Endothelial cell of umbilical vein (primary cell): ENCODE measurements at regions not wholly inside any gene's neighbourhood (a gene's known extent, or its start where the extent isn't known, plus 50 kb on each side); places are given as distances from the start of the nearest gene placed in this dataset.

Source experiments
- BruUV-seq: library from RNA; stranded (reverse); fragments of 400-500 nt; replicated peaks from 2 replicates; lab custom pipeline; 2021; lab: Mats Ljungman, UMichigan
- CTCF ChIA-PET: fragments of 300-600, 350-600 bp; sonication (Branson Sonifier 250); formaldehyde crosslinking; loops from one replicate; lab custom pipeline; 2021; ENCODE audit warnings: antibody characterized with exemption, inconsistent platforms; lab: Charles Lee
- POLR2A ChIA-PET: fragments of 300-600, 350-600 bp; sonication (Branson Sonifier 250); formaldehyde crosslinking; loops from one replicate; lab custom pipeline; 2021; ENCODE audit warnings: antibody characterized with exemption, inconsistent platforms; lab: Charles Lee
- DNase-seq: peaks from one replicate; pipeline ENCODE4 v3.0.0-alpha.2; 2011; ENCODE audit warnings: low read depth, low spot score
- FAIRE-seq: peaks from 2 replicates; lab custom pipeline; 2011; peaks lifted over from hg19 to GRCh38; lab: Jason Lieb, UNC
- H2AFZ ChIP-seq: 2 replicates; pipeline ENCODE4 v1.6.0; 2012; ENCODE audit warnings: low read depth, low read length, control low read depth, inconsistent platforms
- H3K27ac ChIP-seq: 2 replicates; pipeline ENCODE4 v1.5.1; 2011; ENCODE audit warnings: low read depth, mild to moderate bottlenecking, control low read depth, low read length, moderate library complexity; ENCODE audit not compliant: insufficient read depth
- H3K27me3 ChIP-seq, 2 experiments: 2 replicates each; pipeline versions ENCODE4 v1.6.0 to v1.6.1; 2011; ENCODE audit warnings: low read length in 2 of 2, mixed read lengths in 1 of 2; ENCODE audit not compliant: control insufficient read depth in 2 of 2, insufficient read depth in 2 of 2
- H3K36me3 ChIP-seq, 2 experiments: 2 replicates in 1 of 2; 3 replicates in 1 of 2; pipeline ENCODE4 v1.5.1; 2011; ENCODE audit warnings: low read length in 2 of 2, mild to moderate bottlenecking in 1 of 2, moderate library complexity in 1 of 2; ENCODE audit not compliant: control insufficient read depth in 2 of 2, insufficient read depth in 2 of 2; ENCODE audit errors: extremely low read depth in 1 of 2
- H3K4me1 ChIP-seq: 3 replicates; pipeline ENCODE4 v1.5.1; 2011; ENCODE audit warnings: mild to moderate bottlenecking, low read length; ENCODE audit not compliant: control insufficient read depth, insufficient read depth; ENCODE audit errors: extremely low read depth
- H3K4me2 ChIP-seq: 2 replicates; pipeline ENCODE4 v1.6.1; 2011; ENCODE audit warnings: low read length, control low read depth, mixed read lengths; ENCODE audit not compliant: insufficient read depth
- H3K4me3 ChIP-seq, 3 experiments: fragments of 200-600 bp in 1 of 3; sonication (generic), shearing (Covaris generic) in 1 of 3; replicated peaks in 1 of 3; 2 replicates each; pipeline ENCODE4 v1.5.1; 2011 to 2016; ENCODE audit warnings: control low read depth in 3 of 3, low read length in 3 of 3, mild to moderate bottlenecking in 2 of 3, inconsistent platforms in 1 of 3, low read depth in 1 of 3, moderate library complexity in 1 of 3; ENCODE audit not compliant: insufficient read depth in 1 of 3
- H3K79me2 ChIP-seq: 2 replicates; pipeline ENCODE4 v1.6.0; 2012; ENCODE audit warnings: low read length, inconsistent platforms; ENCODE audit not compliant: control insufficient read depth, insufficient read depth
- H3K9ac ChIP-seq: replicated peaks from 2 replicates; pipeline ENCODE3; 2011; ENCODE audit warnings: low read length, control low read depth; ENCODE audit not compliant: insufficient read depth; ENCODE audit errors: extremely low read depth
- H3K9me1 ChIP-seq: replicated peaks from 3 replicates; pipeline ENCODE4 v1.6.0; 2011; ENCODE audit warnings: mild to moderate bottlenecking, low read length; ENCODE audit not compliant: control insufficient read depth, insufficient read depth; ENCODE audit errors: extremely low read depth
- H3K9me3 ChIP-seq: replicated peaks from 2 replicates; pipeline ENCODE4 v1.5.1; 2012; ENCODE audit warnings: low read length, inconsistent platforms; ENCODE audit not compliant: control insufficient read depth, insufficient read depth
- H4K20me1 ChIP-seq: replicated peaks from 2 replicates; pipeline ENCODE3; 2011; ENCODE audit warnings: mild to moderate bottlenecking, low read length; ENCODE audit not compliant: control insufficient read depth, insufficient read depth; ENCODE audit errors: extremely low read depth
- CTCF ChIP-seq, 2 donors: IDR thresholded peaks; 1 replicate in 1 of 2; 2 replicates in 1 of 2; pipeline ENCODE4 v1.5.1; 2011; ENCODE audit warnings: low read length in 2 of 2, mild to moderate bottlenecking in 2 of 2, moderate library complexity in 2 of 2, control low read depth in 1 of 2, inconsistent platforms in 1 of 2, low read depth in 1 of 2; ENCODE audit not compliant: insufficient read depth in 1 of 2; ENCODE audit errors: extremely low read depth in 1 of 2
- EZH2 ChIP-seq: IDR thresholded peaks from 2 replicates; pipeline ENCODE4 v1.6.1; 2012; ENCODE audit warnings: borderline replicate concordance, low read depth, mild to moderate bottlenecking, moderate library complexity, low read length, inconsistent platforms; ENCODE audit not compliant: severe bottlenecking
- FOS ChIP-seq: IDR thresholded peaks from 2 replicates; pipeline ENCODE4 v1.6.1; 2011; ENCODE audit warnings: mild to moderate bottlenecking, low read length, moderate library complexity, borderline replicate concordance; ENCODE audit not compliant: insufficient read depth
- GATA2 ChIP-seq: IDR thresholded peaks from 2 replicates; pipeline ENCODE4 v1.7.0; 2011; ENCODE audit warnings: low read depth, mild to moderate bottlenecking, moderate library complexity, mixed read lengths, low read length; ENCODE audit not compliant: insufficient read length, insufficient read depth
- JUN ChIP-seq: IDR thresholded peaks from 2 replicates; pipeline ENCODE4 v1.6.1; 2011; ENCODE audit warnings: borderline replicate concordance, low read depth; ENCODE audit not compliant: insufficient read length, insufficient read depth
- MYC ChIP-seq: IDR thresholded peaks from one replicate; pipeline ENCODE4 v1.6.1; 2011; ENCODE audit warnings: mild to moderate bottlenecking, low read depth, low read length
- POLR2A ChIP-seq: IDR thresholded peaks from 2 replicates; pipeline ENCODE4 v1.6.1; 2012; ENCODE audit warnings: low read depth, mild to moderate bottlenecking, control low read depth, low read length
- POLR2AphosphoS5 ChIP-seq: IDR thresholded peaks from 2 replicates; pipeline ENCODE4 v1.6.1; 2012; ENCODE audit warnings: low read depth, mild to moderate bottlenecking, control low read depth, low read length, moderate library complexity; ENCODE audit not compliant: insufficient read depth
- dilution Hi-C: fragments of 300-500 bp; cut with MboI; formaldehyde crosslinking; loops from one replicate; pipeline ENCODE4 v1.15.0; 2019; ENCODE audit warnings: low sequenced_read_pairs; ENCODE audit not compliant: extremely low pct_ligation_motif_present
- intact Hi-C: fragments of 100-400 bp; cut with micrococcal nuclease; formaldehyde crosslinking; loops from one replicate; pipeline ENCODE4 v1.10.0; 2022
- TF ChIP-seq, protein P1 (sequence below): IDR thresholded peaks from 2 replicates; pipeline ENCODE4 v1.6.1; 2011; ENCODE audit not compliant: insufficient read depth, insufficient read length

- Histone ChIP-seq H3K4me2 (no peak overlapping the region), H3K27me3 (no peaks in the 10 kb centered on the region), H3K9me1 (no peaks in the 10 kb centered on the region), H3K9ac (no peak overlapping the region), H4K20me1 (no peaks in the 10 kb centered on the region), H3K4me3 (no peak overlapping the region), H3K79me2 (no peaks in the 10 kb centered on the region), H2AFZ (no peak overlapping the region), H3K9me3 (no peaks in the 10 kb centered on the region), H3K4me1 (no peaks in the 10 kb centered on the region), H3K27ac (no peak overlapping the region), H3K36me3 (no peaks in the 10 kb centered on the region)
- ChIA-PET CTCF (no interaction called here), POLR2A (no interaction called here)
- no TSS peak for BruUV-seq
- no peak for DNase-seq
- intact Hi-C loops (no loop called here), dilution Hi-C loops (no loop called here)
- FAIRE-seq, result no peak
- TF ChIP-seq, protein P1, sequence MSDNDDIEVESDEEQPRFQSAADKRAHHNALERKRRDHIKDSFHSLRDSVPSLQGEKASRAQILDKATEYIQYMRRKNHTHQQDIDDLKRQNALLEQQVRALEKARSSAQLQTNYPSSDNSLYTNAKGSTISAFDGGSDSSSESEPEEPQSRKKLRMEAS, result no peak
- TF ChIP-seq POLR2A (no peak), EZH2 (no peak), FOS (no peak), MYC (no peak), GATA2 (no peak), JUN (no peak), POLR2AphosphoS5 (no peak), CTCF (IDR thresholded peaks at IDR 0.05; ENCODE audit: extremely low read depth in 1 of 2, insufficient read depth in 1 of 2, low read depth in 1 of 2, low read length in 2 of 2) (no peak)
Measured at GRCh38 chr6:2514965-2515543, 235.7 kb downstream of the MYLK4 start.
